ENCODE measurements at regions not wholly inside any gene's neighbourhood (a gene's known extent, or its start where the extent isn't known, plus 50 kb on each side); places are given as distances from the start of the nearest gene placed in this dataset.

DNA sequence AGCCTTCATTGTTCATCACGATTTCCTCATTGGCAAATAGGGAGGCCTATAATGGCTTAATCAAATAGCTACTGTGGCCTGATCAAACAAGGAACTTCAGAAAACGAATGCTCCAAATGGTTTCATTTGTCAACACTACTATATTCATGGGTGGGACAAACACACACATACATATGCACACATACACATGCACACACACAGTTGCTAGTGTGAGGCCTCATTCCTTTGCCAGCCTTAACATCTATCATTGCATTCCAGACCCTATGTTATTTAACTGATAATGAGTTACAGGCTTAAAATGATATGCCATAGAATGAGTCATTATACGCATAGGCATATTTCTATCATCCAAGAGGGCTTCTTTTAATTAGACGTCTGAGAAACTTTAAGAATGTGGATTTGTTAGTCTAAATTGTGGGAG, 140.2 kb downstream of the KLF5 start:
- H3K9ac ChIP-seq (ENCODE audit: low read depth, low read length): no peak overlapping the region
- H2AK9ac ChIP-seq (replicated peaks; ENCODE audit: low read depth, low read length, poor library complexity): no peak overlapping the region
- BruUV-seq (replicated peaks): no TSS peak
- no peak overlapping the region for H3K4me3 ChIP-seq (ENCODE audit: insufficient read depth, low read depth, low read length)
- dilution Hi-C loops (cut with HindIII; ENCODE audit: low sequenced_read_pairs, unreplicated experiment) (no loop called here), intact Hi-C loops (cut with micrococcal nuclease) (no loop called here), in situ Hi-C loops (cut with MboI; ENCODE audit: low sequenced_read_pairs) (no loop called here)
- no peak overlapping the region for H4K5ac ChIP-seq (ENCODE audit: low read depth, low read length)
- H3K79me1 ChIP-seq (ENCODE audit: low read depth in 1 of 2, low read length in 2 of 2): no peaks in the 10 kb centered on the region
- H2BK5ac ChIP-seq (ENCODE audit: low read depth, low read length, poor library complexity, severe bottlenecking): no peak overlapping the region
- no peak overlapping the region for H2BK20ac ChIP-seq (ENCODE audit: low read depth, low read length)
- H3K36me3 ChIP-seq (ENCODE audit: control insufficient read depth, insufficient read depth, low read length): no peaks in the 10 kb centered on the region
- ATAC-seq (ENCODE audit: low read depth) (no peak; the same call in 1 of the 2 replicates), DNase-seq (no peak)
- H2BK15ac ChIP-seq (ENCODE audit: low read depth, low read length): no peak overlapping the region
- H3K4me1 ChIP-seq (ENCODE audit: control insufficient read depth, insufficient read depth, low read length): no peaks in the 10 kb centered on the region; the same call in 1 of the 2 replicates
- no peak overlapping the region for H3K23ac ChIP-seq (ENCODE audit: low read depth, low read length)
- H3K27ac ChIP-seq (ENCODE audit: insufficient read depth, low read length): no peak overlapping the region
- no peaks in the 10 kb centered on the region for H3K27me3 ChIP-seq (ENCODE audit: control insufficient read depth, insufficient read depth, low read length)
- H3K18ac ChIP-seq (ENCODE audit: low read depth, low read length): no peak overlapping the region
- H3K56ac ChIP-seq (ENCODE audit: extremely low read depth, insufficient read depth, low read length): no peak overlapping the region
- ChIA-PET POLR2A (ENCODE audit: unreplicated experiment) (no interaction called here), CTCF (no interaction called here)
- no peaks in the 10 kb centered on the region for H3K9me1 ChIP-seq (ENCODE audit: insufficient read depth, low read length)
- TF ChIP-seq CEBPB (IDR thresholded peaks at IDR 0.05; ENCODE audit: low read depth, low read length): no peak
- no peak for TF ChIP-seq MXI1 (IDR thresholded peaks at IDR 0.05; ENCODE audit: borderline replicate concordance, low read depth, low read length)
- no peak for TF ChIP-seq RFX5 (IDR thresholded peaks at IDR 0.05; ENCODE audit: low read depth, low read length)
- TF ChIP-seq RAD21 (IDR thresholded peaks at IDR 0.05; ENCODE audit: low read length): no peak
- no peak overlapping the region for H3K4me2 ChIP-seq (ENCODE audit: low read depth, low read length)
- H4K8ac ChIP-seq (ENCODE audit: low read depth in 2 of 2, low read length in 2 of 2): no peak overlapping the region
- no peak overlapping the region for H3K4ac ChIP-seq (ENCODE audit: low read depth, low read length)
- no peak overlapping the region for H4K91ac ChIP-seq (ENCODE audit: insufficient read depth, low read depth, low read length)
- H3K14ac ChIP-seq (replicated peaks; ENCODE audit: low read depth, low read length): no peak overlapping the region
- no peak overlapping the region for H2AFZ ChIP-seq (replicated peaks; ENCODE audit: low read length, poor library complexity)
- H2BK120ac ChIP-seq (ENCODE audit: low read depth, low read length): no peak overlapping the region
- H3K9me3 ChIP-seq (ENCODE audit: control insufficient read depth, insufficient read depth, low read length): no peaks in the 10 kb centered on the region
- H4K20me1 ChIP-seq (ENCODE audit: insufficient read depth, low read length): no peaks in the 10 kb centered on the region
- no peak overlapping the region for H2AK5ac ChIP-seq (ENCODE audit: low read depth, low read length)
- WGBS, 2 experiments (ENCODE audit: extremely low coverage in 2 of 2, insufficient read length in 1 of 2): no CpG with 5 or more reads among the region's 4 CpGs
